Germinal center (tissue), 1 donor: ENCODE measurements at regions not wholly inside any gene's neighbourhood (a gene's known extent, or its start where the extent isn't known, plus 50 kb on each side); places are given as distances from the start of the nearest gene placed in this dataset.
"Not testable (repeated sequence)": the region's sequence is repeated elsewhere in the genome, so short reads cannot be mapped to it uniquely, and the experiment has no call there.

Experiments
- DNase-seq: peaks from one replicate; pipeline ENCODE4 v3.0.0; 2012; ENCODE audit warnings: mixed read lengths, low spot score

DNA sequence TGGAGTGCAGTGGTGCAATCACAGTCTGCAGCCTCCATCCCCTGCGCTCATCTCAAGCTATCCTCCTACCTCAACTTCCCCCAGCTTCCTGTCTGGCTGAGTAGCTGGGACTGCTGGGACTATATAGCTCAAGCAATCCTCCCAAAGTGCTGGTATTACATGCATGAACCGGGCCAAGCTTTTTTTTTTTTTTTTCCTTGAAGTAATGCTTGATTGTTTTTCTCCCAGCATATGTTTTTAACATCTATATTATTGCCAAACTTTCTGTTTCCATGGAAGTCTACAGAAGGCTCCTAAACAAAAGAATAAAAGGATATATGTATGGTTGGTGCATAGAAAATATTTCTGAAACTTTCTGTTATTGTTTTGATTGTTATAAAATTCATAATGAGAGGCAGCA, 853.6 kb downstream of the KCNA4 start:
- DNase-seq: no peak

DNA sequence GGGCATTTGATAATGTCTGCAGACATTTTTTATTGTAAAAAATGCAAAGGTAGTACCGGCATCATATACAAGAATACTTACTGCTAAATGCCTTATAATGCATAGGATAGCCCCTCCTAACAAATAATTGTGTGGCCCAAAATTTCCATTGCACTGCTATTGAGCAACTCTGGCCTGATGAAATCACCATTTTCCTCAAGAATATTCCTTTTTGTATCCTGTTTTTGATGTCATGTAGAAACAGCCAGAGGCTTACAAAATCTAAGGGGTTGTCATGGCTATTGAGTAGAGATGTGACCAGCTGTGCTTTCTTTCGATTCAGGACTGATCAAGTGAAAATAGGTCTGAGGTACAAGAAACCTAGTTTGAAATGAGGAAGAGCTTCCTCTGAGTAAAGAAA, 854.3 kb downstream of the KCNA4 start:
- DNase-seq: no peak

DNA sequence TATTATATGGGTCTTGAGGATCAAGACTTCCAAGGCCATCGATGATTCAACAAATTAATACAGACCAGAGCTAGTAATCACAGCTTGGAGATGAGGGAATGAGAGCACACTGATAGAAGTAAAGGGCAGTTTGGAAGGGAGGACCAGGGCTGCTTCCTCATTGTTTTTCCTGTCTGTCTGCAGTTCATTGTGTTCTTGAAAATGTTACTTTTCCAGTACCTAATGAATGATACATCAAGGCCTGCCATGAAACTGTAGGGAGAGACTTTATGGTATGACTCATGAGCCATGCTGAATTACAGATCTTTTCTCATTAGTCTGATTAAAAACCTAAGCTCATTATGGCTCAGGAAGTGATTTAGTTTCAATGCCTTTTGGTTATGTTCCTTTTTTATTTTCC, 855.6 kb downstream of the KCNA4 start:
- DNase-seq: no peak

DNA sequence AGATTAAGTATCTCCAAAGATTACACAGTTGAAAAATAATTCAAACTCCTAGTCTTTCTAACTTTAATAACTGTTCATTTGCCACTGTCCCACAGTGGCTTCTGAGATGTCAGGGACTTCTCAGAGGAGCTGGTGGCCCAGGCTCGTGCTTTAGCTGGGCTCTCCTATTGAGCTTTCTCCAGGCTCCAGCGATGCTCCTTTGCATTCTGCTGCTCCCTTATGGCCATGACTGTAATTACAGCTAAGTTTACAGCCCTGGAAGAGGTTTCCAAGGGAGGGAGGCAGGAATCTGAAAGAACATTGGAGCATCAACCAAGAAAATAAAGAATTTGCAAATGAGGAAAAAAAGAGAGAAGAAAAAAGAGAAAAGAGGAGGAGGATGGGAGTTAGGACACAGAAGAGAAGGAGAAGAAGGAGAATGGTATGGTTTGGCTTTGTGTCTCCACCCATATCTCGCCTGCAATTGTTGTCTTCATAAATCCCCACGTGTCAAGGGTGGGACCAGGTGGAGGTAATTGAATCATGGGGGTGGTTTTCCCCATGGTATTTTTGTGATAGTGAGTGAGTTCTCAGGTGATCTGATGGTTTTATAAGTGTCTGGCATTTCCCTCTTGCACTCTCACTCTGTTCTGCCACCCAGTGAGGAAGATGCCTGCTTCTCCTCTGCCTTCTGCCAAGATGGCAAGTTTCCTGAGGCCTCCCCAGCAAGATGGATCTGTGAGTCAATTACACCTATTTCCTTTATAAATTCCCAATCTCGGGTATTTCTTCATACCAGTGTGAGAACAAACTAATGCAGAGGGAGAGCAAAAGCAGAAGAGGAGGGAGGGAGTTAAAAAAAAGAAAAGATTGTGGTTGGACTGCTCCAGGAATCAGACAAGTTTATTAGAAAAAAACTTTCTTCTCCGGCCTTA, 857.0 kb downstream of the KCNA4 start:
- DNase-seq: no peak

DNA sequence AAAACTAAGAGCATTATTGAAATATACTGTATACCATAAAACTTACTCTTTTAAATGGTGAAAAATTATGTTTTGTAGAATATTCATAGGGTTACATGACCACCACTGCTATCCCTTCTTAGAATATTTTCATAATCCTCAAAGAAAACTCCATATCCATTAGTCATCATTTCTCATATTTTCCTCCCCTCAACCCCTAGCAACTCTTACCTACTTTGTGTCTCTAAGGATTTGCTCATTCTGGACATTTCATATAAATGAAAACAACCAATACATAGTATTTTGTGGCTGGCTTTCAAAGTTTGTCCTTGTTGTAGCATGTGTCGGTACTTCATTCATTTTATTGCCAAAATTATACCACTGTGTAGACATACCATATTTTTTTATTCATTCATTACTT, 863.8 kb downstream of the KCNA4 start:
- no peak for DNase-seq

DNA sequence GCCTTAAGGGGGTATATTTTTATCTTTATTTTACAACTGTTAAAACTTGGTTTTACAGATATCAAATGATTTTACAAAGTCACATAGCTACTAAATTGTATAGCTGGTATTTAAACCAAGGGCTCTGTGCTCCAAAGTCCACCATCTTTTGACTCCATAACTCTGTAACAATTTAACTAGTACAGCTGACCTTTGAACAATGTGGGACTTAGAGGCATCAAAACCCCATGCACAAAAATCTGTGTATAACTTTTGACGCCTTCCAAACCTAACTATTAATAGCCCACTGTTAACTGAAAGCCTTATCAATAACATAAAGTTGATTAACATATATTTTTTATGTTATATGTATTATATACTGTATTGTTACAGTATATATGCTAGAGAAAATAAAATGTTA, 874.3 kb downstream of the KCNA4 start:
- DNase-seq: not testable (repeated sequence)

DNA sequence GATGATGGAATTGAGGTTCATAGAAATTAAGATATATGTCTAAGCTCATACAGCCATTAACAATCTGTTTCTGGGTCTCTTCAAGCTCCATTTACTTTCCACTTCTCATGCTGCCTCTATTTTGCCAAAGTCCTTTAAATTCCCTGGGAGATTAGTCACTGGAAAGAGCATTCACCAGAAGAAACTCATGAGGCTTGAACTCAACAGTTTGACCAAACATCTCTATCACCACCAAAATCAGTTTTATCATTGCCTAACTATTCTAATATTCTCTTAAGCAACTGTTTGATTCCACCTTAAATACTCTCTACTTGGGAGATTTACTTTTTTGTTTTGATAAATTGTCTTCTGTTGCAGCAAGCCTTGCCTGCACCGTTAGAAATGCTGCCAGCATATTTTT, 881.3 kb downstream of the KCNA4 start:
- DNase-seq: no peak

DNA sequence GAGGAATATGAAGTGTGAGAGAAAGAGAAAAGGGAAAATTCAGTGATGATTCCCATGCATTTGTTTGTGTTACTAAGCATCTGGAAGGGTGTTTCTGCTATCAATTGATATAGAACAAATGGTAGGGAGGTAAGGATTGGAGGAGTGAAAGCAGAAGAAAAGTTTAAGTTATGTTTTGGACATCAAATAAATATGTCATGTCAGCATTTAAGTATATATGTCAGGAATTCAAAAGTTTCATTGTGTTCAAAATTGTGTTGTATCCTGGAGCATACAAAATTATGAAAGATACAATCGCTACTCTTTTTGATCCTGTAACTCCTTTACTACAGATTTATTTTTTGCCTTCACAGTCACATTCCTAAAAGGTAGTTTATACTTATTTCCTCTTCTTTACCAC, 885.8 kb downstream of the KCNA4 start:
- DNase-seq: no peak

DNA sequence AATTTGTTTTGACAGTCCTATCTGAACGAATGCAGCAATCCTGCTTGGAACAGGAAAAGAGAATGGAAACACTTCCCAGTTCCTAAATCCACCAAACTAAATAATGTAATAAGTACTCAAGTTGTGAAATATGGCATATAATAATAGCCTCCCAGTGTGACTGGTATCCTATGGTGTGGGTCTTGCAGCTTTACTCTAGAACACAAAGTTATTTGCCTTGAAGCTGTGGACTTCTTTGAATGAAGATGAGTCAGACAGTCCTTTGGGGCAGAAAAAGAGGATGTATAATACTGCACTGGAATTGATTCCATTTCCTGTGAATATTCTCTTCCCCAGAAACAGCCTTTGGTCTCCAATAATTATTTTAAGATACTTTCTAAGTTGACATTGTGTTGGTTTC, 887.0 kb downstream of the KCNA4 start:
- no peak for DNase-seq

DNA sequence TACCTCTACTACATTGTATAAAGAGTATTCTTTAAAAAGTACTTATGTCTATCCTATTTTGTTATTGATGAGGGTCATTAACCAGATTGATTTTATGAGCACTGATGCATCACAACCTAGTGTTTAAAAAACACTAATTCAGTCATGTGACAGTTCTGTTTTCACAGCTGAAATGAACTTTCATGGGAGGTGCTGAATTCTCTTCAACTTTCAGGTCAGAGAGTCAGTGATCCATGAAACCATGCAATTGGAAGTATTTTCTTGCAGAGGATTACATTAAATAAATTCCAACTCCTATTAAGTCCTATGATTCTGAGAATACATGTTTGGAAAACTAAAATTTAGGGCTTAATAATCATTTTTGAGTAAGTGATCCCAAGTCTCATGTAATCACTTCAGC, 889.4 kb downstream of the KCNA4 start:
- DNase-seq: no peak

DNA sequence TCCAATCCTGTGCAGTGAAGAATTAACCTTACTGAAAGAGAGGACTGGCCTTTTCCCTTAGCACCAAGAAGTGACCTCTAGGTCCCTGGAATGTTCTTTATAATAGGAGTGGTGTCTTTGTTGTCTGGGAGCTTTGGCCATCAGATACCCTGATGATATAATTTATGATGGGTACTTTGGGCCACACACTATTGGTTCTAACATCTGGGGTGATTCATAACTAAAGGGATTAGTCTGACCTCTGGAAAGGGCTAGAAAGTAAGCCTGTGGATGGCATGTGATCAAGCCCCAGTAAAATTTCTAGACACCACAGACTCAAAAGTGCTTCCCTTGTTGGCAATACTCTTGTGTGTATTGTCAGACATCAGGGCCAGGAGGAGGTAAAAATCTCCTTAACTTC, 891.2 kb downstream of the KCNA4 start:
- no peak for DNase-seq

DNA sequence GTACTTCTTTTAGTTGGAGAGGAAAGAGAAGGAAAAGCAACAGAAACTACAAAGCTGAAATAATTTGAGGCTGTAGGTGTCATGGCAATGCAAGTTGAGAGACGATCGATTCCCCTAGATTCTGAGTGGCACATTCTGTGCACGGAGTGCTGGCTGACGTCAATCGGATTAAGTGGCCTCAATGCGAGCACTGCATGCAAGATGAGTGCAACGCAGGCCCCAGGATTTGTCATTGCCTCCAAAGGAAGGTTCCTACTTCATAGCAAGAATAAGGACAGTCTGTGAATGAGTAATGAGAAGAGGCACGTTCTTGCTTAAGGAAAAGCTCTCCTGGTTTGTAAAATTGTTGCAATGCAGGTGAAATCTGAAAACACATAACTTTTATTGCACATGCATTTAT, 892.4 kb downstream of the KCNA4 start:
- DNase-seq: no peak

DNA sequence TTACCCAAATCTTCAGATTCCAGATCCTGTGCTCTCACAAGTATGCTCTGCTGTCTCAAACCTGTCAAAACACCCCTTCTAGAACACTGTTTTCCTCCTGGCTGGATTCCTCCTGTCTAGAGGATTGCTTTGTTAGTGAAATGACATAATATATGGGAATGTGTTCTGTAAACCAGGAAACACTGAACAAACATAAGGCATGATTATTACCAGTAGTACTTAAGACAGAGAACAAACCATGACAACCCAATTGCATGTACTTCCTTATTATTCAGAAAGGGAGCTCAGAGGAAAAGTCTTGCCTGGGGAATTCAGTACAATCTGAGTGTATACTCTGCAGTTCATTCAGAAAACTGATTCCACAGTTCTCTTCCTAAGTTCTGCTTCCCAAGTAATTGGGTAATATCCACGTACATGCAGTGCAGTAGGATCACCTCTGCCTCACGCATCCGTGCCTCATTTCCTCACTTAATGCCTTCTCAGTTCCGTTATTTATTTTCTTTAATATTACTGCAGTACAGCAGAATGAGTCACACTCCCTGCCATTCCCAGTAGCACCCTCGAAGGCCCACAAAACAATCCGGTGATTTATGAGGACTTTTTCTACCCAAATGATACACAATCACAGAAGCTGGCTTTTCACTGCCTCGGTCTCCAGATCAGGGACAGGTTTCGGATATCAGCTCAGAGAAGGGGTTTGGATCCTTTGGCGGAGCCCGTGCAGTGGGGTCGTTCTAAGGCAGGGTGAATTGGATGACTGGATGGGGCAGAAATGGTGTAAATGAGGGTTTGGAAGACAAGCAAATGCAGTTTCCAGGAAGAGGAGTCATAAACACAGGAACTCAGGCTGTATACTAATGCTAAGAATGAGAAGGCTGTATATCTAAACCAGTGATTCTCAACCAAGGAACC, 896.9 kb downstream of the KCNA4 start:
- DNase-seq: no peak

DNA sequence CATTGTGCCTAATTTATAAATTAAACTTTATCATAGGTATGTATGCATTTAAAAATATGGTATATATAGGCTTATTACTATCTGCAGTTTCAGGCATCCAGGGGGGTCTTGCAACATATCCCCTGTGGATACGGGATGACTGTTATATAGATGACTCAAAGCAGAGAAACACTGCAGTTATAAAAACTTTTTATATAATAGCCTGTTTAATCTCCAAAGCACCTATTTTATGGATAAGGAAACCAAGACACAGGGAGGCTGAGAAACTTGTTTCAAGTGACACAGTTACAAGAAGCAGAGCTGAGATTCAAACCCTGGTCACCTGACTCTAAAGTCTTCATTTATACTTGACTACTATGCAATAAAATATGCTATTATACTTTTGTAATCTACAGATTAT, 897.7 kb downstream of the KCNA4 start:
- DNase-seq: no peak

DNA sequence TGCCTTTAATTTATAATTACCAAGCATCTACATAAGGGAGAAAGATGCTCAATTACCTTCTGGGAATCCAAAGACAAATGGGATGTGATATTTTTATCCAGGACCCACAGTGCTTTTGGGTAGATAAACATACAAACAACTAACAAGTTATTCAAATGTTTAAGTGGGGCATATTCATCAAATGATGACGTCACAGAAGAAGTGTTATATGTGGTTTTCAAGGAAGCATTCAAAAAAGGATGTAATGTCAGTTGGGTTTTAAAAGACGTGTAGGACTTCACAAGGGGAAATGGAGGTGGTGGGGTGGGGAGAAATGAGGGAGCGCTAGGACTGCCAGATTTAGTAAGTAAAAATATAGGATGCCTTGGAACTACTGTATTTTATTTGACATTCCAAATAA, 915.9 kb downstream of the KCNA4 start:
- DNase-seq: no peak

DNA sequence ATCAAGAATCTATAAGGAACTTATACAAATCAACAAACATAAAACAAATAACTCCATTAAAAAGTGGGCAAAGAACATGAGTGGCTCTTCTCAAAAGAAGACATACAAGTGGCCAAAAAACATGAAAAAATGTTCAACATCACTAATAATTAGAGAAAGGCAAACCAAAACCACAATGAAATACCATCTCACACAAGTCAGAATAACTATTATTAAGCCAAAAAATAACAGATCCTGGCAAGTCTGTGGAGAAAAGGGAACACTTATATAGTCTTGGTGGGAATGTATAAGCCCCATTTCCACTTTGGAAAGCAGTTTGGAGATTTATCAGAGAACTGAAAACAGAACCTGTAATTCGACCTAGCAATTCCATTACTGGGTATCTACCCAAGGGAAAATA, 921.0 kb downstream of the KCNA4 start:
- DNase-seq: no peak

DNA sequence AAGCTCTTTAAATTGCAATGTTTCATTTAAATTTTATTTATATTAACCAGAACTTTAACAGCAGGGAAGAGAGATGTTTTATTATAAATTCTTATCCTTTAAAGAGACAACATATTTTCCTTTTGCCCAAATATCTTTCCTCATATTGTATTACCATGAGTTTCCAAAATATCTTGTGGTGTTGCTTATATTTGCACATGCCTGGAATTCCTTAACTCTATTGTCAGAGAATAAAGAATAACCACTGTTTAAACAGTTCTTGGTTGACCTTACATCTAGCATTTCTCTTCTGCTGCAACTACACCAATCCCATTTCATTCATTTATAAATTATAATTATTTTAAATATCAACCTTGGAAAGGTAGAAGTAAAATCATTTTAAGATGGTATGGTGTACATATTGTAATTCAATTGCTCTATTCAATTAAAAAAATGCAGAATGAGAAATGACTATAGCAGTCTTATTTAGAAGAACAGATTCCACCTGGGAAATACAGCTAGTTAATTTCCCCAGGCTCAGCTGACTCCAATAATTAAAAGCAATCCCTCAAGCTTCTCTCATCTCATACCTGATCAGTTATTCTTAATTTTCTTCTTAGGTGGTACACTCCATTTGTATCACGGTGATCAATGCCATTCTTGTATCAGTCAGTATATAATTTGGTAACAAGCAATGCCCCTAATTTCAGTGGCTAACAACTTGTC, 923.3 kb downstream of the KCNA4 start:
- DNase-seq: no peak

DNA sequence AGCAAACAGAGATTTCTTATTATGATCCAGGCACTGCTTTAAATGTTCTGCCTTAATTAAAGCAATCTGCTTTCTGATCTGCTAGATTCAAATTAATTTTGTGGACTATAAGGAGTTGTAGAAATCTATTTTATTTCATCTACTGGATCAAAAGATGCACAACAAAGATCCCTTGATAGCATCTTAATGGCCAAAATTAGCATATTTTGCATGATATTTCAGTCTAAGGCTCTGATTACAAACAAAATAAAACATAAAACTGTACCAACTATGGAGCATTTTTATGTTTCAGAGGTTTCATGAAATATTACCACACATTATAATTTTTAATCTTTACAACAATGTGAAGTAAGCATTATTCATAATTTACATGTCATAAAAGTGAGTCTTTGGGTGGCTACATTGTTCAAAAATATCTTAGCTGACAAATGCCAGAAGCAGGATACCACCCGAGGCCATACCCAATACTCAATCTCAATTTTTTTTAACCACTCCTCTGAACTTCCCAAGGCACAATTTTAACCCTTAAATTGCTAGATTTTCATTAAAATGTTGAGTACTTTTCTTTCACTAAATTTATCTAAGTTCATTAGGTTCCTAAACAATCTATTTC, 929.5 kb downstream of the KCNA4 start:
- no peak for DNase-seq

DNA sequence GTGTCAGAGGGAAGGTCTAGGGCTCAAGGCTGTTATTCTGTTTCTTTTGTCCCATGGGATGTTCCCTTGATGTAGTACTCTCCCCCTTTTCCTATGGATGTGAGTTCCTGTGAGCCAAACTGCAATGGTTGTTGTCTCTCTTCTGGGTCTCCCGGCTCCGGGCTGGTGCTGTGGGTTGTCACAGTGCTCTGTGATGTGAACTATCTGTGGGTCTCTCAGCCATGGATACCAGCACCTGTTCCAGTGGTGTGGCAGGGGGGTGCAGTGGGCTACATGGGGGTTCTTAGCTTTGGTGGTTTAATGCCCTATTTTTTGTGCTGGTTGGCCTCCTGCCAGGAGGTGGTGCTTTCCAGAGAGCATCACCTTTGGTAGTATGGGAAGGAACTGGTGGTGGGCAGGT, 941.1 kb downstream of the KCNA4 start:
- no peak for DNase-seq

DNA sequence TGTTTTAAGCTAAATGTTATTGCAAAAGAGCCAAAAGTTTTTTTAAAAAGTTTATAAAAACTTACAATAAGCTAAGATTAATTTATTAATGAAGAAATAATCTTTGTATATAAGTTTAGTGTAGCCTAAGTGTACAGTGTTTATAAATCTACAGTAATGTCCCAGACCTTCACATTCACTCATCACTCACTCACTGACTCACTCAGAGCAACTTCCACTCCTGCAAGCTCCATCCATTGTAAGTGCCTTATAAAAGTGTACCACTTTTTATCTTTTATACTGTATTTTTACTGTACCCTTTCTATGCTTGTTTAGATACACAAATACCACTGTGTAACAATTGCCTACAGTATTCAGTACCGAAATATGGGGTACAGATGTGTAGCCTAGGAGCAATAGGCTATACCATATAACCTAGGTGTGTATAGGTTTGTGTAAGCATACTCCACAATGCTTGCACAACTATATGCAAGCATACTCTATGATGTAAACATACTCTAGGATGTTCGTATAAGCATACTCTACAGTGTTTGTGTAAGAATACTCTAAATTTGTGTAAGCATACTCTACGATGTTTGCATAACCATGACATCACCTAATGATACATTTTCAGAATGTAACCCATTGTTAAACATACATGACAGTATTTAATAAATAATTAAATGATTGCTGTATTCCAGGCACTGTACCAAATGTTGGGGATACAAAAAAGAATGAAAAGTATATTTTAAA, 953.0 kb downstream of the KCNA4 start:
- no peak for DNase-seq

DNA sequence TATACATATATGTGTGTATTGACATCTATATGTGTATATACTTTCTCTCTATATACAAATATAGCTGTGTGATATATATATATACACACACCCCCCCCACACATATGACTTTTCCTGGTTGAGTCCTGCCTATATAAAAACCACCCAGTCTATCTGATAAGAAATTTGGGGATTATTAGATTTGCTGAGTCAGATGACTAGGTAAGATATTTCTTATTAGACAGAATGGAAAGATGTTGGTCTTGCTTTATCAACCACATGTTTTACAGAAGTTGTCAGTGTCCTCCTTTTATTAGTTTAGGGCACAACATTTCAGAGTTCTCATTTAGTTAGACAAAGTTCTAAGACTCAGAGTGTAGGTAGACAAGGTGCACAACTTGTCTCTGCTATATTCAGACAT, 953.3 kb downstream of the METTL15 start:
- no peak for DNase-seq
